ENCODE measurements at regions not wholly inside any gene's neighbourhood (a gene's known extent, or its start where the extent isn't known, plus 50 kb on each side); places are given as distances from the start of the nearest gene placed in this dataset.

- no peak; the same call in 1 of the 2 replicates for TF ChIP-seq CTCF (conservative IDR thresholded peaks at IDR 0.05)
- TF ChIP-seq ZFX (IDR thresholded peaks at IDR 0.05), result no peak
Observed at GRCh38 chr4:57554556-57555092, 444.4 kb upstream of the IGFBP7 start.
